HUDEP-2 (cell line): ENCODE measurements at regions not wholly inside any gene's neighbourhood (a gene's known extent, or its start where the extent isn't known, plus 50 kb on each side); places are given as distances from the start of the nearest gene placed in this dataset.

Experiments
- DNase-seq, 76 experiments: peaks; one replicate each; lab custom pipeline; 2025; ENCODE audit not compliant: unreplicated experiment in 76 of 76; lab: John Stamatoyannopoulos, UW

GRCh38 chr16:13392341-13392740 is 490.9 kb downstream of the SHISA9 start:
- no peak for DNase-seq

GRCh38 chr16:13393816-13394215 is 492.4 kb downstream of the SHISA9 start:
- DNase-seq, result no peak

- no peak for DNase-seq
Observed at GRCh38 chr16:13394488-13394887, 493.1 kb downstream of the SHISA9 start.

- no peak for DNase-seq
Observed at GRCh38 chr16:13397126-13397525, 495.7 kb downstream of the SHISA9 start.

GRCh38 chr16:13401641-13402040 is 500.2 kb downstream of the SHISA9 start:
- no peak for DNase-seq

- DNase-seq, result no peak
Observed at GRCh38 chr16:13402601-13403000, 501.2 kb downstream of the SHISA9 start.

- DNase-seq, result no peak
Observed at GRCh38 chr16:13403326-13403725, 501.9 kb downstream of the SHISA9 start.

- DNase-seq, result no peak
Observed at GRCh38 chr16:13414154-13414553, 505.8 kb upstream of the ERCC4 start.

GRCh38 chr16:13419589-13419988 is 500.4 kb upstream of the ERCC4 start:
- DNase-seq, result no peak

GRCh38 chr16:13421726-13422125 is 498.2 kb upstream of the ERCC4 start:
- DNase-seq, result no peak

GRCh38 chr16:13425836-13426235 is 494.1 kb upstream of the ERCC4 start:
- no peak for DNase-seq

GRCh38 chr16:13426269-13426668 is 493.7 kb upstream of the ERCC4 start:
- DNase-seq, result peak in 20 of 76 experiments; percentile 1 to 37 (median 8)

GRCh38 chr16:13426736-13427135 is 493.2 kb upstream of the ERCC4 start:
- no peak for DNase-seq

GRCh38 chr16:13427943-13428342 is 492.0 kb upstream of the ERCC4 start:
- DNase-seq, result no peak

- no peak for DNase-seq
Observed at GRCh38 chr16:13429416-13429815, 490.5 kb upstream of the ERCC4 start.

GRCh38 chr16:13435415-13435814 is 484.5 kb upstream of the ERCC4 start:
- no peak for DNase-seq

- peak in 3 of 76 experiments; percentile 2 to 5 (median 2) for DNase-seq
Observed at GRCh38 chr16:13435873-13436474, 484.0 kb upstream of the ERCC4 start.

GRCh38 chr16:13436641-13437412 is 483.1 kb upstream of the ERCC4 start:
- peak in 1 of 76 experiments; percentile 5 for DNase-seq

GRCh38 chr16:13437413-13437795 is 482.6 kb upstream of the ERCC4 start:
- DNase-seq, result no peak

- DNase-seq, result no peak
Observed at GRCh38 chr16:13438064-13438463, 481.9 kb upstream of the ERCC4 start.

GRCh38 chr16:13439766-13440165 is 480.2 kb upstream of the ERCC4 start:
- DNase-seq, result no peak

- no peak for DNase-seq
Observed at GRCh38 chr16:13441675-13442074, 478.3 kb upstream of the ERCC4 start.
